Embryonic facial prominence (tissue), 1 donor: ENCODE measurements at regions not wholly inside any gene's neighbourhood (a gene's known extent, or its start where the extent isn't known, plus 50 kb on each side); places are given as distances from the start of the nearest gene placed in this dataset.
"Not testable (repeated sequence)": the region's sequence is repeated elsewhere in the genome, so short reads cannot be mapped to it uniquely, and the experiment has no call there.

ENCODE experiments used
- DNase-seq: peaks from one replicate; pipeline ENCODE4 v3.0.0-alpha.2; 2016; ENCODE audit errors: extremely low spot score

DNA sequence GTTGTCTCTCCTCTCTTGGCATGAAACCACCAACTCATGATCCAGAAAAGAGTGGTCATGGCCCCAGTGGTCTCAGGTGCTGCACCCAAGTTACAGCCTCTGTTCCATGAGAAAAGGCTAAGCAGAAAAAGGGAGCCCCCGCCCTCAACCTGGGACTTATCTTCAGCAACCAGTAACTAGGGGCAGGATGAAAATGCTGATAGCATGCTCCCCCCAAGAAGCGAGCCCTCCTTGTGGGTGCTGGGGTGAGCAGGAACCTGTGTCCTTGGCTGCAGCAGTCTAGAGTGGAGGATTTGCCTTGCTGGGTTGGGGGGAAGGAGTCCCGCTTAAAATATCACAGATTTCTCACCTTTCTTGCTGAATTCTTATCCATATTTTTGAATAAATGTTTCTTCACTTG lies 490.0 kb downstream of the SUCLG1 start:
- DNase-seq, result no peak

- DNase-seq, result no peak
Observed at GRCh38 chr2:83967854-83968253, 491.2 kb downstream of the SUCLG1 start.

- DNase-seq, result not testable (repeated sequence)
Observed at GRCh38 chr2:83966946-83967345, 492.1 kb downstream of the SUCLG1 start.

- DNase-seq, result no peak
Observed at GRCh38 chr2:83961512-83961911, 497.6 kb downstream of the SUCLG1 start.

GRCh38 chr2:83960371-83960770 lies 498.7 kb downstream of the SUCLG1 start:
- no peak for DNase-seq

- DNase-seq, result no peak
Observed at GRCh38 chr2:83959266-83959665, 499.8 kb downstream of the SUCLG1 start.

GRCh38 chr2:83956991-83957390 lies 502.1 kb downstream of the SUCLG1 start:
- no peak for DNase-seq

DNA sequence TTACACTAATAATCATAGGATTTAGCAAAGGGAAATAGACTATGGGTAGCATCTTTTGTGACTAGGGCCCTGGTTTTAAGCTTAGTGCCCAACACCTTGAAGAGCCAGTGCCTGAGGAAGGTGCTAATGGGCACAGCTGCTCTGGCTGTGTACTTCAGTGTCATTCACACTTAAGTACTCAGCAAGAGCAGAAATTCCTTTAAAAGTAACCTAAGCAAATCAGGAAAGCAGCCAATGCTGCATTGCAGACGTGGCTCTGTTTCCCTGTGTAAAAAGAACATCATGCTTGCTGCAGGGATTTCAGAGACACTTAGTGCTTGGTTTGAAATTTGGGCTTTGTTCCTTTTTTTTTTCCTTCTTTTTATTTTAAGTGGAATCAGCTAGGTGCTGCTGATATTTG lies 505.4 kb downstream of the SUCLG1 start:
- no peak for DNase-seq

- no peak for DNase-seq
Observed at GRCh38 chr2:83951378-83951947, 507.6 kb downstream of the SUCLG1 start.

DNA sequence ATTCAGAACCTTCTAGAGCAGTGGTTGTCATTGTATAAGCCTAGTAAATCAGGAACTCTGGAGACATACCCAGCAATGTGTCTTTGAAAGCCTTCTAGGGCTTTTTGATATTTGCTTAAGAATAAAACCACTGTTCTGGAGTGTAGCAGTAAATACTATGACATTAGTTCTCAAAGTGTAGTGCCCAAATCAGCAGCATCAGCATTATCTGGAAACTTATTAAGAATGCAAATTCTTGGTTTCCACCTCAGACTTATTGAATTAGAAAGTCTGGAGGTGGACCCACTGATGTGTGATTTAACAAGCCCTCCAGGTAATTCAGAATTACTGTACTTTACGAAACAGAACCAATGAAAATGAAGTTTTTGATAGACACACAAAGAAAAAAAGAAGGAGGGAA lies 509.7 kb downstream of the SUCLG1 start:
- DNase-seq, result no peak

- DNase-seq, result no peak
Observed at GRCh38 chr2:83944191-83944590, 514.9 kb downstream of the SUCLG1 start.

DNA sequence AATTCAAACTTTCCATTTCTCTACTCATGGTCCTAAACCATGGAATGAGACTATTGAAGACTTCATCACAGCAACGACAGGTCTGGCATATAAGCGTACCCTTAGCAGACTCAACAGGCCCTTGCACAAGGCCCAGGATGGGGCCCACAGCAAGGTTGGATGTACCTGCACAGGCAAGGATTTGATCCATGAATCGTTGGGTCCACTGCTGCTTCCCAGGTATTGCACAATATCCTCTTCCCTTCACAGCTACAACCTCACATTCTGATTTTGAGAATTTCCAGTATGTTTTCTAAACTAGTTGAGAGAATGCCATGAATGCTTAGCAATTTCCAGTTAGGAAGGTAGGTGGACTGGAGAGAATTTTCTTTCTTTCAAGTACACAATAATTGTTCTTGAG lies 515.8 kb downstream of the SUCLG1 start:
- DNase-seq, result no peak

DNA sequence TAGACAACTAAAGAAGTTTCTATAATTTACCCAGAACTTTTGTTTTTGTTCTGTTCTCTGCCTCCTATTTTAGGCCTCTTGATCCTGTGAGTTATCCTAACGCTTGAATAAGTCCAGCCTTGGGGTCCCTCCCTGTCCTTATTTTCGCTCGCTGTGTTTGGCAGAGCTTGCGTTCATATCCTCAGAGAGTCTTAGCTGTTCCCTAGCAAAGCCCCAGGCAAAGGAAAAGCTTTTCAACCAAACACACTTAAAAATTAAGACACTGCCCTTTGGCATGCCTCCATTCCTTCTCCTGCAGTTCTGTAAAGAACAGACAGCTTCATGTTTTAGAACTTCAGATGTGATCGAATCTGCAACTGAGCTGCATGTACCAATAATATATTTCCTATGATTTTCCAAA lies 517.2 kb downstream of the SUCLG1 start:
- DNase-seq, result no peak

DNA sequence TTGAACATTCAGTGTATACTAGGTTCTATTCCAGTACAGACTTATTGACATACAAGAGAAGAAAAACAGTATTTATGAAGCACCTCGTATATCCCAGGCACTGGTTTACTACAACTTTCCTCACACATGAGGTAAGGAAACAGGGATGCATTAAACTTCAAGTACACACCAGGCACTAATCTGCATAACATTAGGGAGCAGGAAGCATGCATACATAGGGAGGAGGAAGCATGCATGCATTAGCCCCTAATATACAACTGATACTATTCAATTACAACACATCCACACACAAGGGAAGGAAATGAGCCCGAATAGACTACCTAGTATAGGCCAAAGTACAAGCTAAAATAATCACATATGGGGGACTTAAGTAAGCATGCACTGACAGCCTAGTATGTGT lies 525.3 kb downstream of the SUCLG1 start:
- DNase-seq, result no peak

GRCh38 chr2:83923531-83923930 lies 535.5 kb downstream of the SUCLG1 start:
- DNase-seq, result no peak

- DNase-seq, result no peak
Observed at GRCh38 chr2:83916559-83916958, 542.5 kb downstream of the SUCLG1 start.

DNA sequence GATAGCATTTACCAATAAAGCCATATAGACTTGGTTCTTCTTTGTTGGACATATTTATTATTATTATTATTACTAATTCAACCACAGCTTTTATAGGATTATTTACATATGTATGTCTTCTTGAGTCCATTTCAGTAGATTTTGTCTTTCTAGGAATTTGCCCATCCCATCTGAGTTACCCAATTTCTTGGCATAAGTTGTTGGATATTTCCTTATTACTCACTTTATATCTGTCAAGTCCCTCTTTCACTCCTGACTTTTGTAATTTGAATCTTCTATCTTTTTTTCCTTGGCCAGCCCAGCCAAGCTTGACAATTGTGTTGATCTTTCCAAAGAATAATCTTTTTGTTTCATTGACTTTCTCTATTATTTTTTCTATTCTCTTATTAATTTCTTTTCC lies 543.7 kb downstream of the SUCLG1 start:
- DNase-seq, result no peak

DNA sequence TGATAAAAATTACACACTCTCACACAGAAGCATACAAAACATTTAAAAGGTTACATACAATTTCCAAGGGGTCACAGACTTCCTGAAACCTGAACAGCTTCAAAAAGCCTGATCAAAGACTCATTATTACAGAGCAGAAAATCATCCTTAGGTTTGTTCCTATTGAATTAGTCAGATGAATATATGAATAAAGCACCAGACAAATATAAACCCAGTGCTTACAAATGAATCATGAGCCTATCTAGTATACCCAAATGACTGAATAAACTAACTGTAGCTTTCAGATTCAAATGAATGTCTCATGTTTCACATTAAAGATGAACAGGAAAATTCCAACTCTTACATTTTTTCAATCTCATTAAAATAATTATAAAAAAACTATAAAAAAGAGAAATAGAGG lies 550.3 kb downstream of the SUCLG1 start:
- DNase-seq, result no peak

GRCh38 chr2:83901317-83901716 lies 557.8 kb downstream of the SUCLG1 start:
- DNase-seq, result no peak

DNA sequence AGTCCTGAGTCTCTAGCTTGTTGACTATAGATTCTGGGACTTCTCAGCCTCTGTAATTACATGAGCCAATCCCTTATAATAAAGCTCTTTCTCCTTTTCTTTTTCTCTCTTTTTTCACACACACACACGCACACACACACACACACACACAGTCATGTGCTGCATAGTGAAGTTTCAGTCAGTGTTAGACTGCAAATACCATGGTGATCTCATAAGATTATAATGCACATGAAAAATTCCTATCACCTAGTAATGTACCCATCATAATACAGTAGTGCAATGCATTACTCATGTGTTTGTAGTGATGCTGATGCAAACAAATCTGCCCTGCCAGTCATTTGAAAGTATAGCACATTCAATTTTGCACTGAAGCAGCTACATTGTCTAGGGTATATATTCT lies 558.2 kb downstream of the SUCLG1 start:
- no peak for DNase-seq

- no peak for DNase-seq
Observed at GRCh38 chr2:83899271-83899670, 559.8 kb downstream of the SUCLG1 start.

GRCh38 chr2:83894976-83895375 lies 564.1 kb downstream of the SUCLG1 start:
- no peak for DNase-seq

GRCh38 chr2:83887757-83888156 lies 571.3 kb downstream of the SUCLG1 start:
- DNase-seq, result no peak

GRCh38 chr2:83879127-83879526 lies 580.0 kb downstream of the SUCLG1 start:
- DNase-seq, result no peak

GRCh38 chr2:83877261-83877660 lies 581.8 kb downstream of the SUCLG1 start:
- not testable (repeated sequence) for DNase-seq
